Medulla oblongata (tissue), 1 donor: ENCODE measurements at regions not wholly inside any gene's neighbourhood (a gene's known extent, or its start where the extent isn't known, plus 50 kb on each side); places are given as distances from the start of the nearest gene placed in this dataset.

Experiments
- DNase-seq: peaks from one replicate; pipeline ENCODE4 v3.0.0-alpha.2; 2015; ENCODE audit errors: extremely low spot score

DNA sequence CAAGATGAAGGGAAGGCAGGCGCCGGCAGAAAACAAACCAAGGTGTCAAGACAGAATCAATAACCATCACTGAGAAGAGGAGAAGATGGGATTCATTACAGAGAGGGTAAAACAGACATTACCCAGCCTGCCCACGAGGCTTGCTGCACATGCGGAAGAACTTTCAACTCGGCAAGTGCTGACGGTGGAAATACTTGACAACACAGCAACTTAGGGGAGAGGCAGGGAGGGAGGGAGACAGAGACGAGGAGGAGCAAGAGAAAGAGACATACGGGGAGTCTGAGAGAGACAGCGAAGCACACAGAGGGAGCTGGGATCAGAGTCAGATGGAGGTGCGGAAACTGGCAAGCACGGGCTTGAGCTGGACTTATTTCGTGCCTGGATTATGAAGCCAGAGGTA is 129.3 kb upstream of the NECTIN1 start:
- no peak for DNase-seq

DNA sequence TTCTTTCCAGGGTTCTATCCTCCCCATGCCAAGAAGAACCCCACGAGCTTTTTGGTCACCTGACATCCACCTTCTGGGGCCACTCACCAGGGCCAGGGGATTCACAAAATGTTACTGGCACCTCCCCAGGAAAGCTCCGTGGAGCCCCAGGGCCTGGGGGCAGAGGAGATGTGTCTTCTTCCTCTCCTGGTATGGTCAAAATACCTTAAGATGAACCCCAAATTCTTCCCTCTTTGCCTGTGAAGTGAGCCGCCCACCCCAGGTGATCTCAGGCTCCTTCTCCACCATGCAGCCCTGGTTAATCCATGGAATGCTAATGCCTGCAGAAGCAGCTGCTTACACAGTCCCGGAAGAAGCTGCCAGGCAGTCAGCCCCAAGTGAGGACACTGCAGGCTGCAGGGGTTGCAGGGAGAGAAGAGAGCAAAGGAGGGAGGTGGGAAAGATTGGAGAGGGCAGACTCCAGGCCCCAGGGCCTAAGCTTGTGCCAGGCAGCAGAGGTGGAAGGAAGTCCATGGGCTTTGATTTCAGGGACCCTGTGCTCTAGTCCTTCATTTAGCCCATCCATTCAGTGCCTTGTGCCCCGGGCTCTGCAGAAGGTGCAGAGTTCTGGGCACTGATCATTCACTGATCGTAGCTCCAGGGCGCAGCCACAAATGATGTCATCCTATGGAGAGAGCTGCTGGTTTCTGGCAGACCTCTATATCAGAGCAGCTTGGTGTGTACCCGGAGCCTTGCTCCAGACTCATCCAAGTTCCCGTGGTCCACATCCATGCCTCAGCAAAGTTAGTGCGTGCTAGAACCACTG is 127.9 kb upstream of the NECTIN1 start:
- no peak for DNase-seq

DNA sequence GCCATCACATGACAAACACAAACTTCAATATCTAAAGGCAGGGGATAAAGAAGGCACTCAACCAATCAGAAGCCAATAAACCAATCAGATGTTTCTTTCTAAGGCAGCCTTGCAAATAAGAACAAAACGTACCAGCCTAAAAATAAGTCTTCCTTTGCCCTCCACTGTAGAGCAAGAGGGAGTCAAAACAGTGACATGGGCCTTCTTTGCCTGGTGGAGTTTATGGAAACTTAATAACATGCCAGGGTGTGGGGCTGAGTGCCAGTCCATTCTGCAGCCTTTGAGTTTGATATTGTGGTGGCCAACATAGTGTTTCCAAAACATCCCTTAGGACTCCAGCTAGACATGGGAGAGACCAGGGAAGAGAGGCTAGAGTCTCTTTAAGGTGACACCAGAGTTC is 126.1 kb upstream of the NECTIN1 start:
- no peak for DNase-seq

DNA sequence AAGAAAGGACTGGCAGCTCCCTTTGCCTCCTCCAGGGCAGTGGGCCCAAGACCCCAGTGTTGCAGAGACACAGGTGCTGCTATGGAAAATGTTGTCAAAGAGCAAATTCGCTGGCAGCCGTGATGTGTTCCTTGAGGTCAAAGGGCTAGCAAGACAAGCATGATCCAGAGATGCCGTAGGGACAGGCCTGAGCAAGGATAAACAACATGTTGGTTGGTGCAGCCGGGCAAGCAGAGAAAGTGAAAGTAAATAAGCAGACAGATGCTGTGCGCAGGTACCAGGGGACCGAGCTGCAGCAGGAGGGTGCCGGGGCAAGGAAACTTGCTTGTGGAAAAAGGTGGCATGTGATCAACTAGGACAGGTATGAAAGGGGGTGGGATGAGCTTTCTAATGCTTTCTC is 125.5 kb upstream of the NECTIN1 start:
- no peak for DNase-seq

DNA sequence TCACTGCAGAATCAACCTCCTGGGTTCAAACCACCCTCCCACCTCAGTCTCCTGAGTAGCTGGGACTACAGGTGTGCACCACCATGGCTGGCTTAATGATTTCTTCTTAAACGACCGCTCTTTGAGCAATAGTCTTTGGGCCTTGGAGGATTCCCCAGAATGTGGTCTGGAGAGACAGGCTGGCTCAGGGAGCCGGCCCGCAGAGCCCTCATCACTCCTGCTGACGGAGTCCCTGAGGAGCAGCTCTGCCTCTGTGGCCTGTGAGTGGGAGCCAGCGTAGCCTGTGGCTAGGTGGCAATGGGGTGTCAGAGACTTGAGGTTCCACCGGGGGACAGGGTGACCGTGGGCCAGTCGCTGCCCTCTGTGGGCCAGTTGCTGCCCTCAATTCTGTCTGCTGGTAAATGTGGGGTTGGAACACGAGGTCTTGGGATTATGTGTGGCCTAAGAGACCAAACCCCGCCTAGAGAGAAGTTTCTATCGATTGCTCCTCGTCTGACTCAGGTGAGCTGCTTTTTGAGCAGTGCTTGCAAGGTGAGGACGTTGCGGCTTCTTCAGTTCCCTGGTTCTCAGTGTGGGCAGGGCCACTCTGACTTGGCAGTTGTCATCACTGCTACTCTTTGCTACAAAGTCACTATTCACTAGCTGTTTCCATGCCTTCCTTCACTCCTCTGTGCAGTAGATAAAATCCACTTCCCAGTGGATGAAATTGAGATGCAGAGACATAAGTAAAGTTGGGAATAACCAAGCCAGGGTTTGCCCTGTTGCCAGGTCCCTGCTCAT is 124.8 kb upstream of the NECTIN1 start:
- peak; percentile 40 for DNase-seq

DNA sequence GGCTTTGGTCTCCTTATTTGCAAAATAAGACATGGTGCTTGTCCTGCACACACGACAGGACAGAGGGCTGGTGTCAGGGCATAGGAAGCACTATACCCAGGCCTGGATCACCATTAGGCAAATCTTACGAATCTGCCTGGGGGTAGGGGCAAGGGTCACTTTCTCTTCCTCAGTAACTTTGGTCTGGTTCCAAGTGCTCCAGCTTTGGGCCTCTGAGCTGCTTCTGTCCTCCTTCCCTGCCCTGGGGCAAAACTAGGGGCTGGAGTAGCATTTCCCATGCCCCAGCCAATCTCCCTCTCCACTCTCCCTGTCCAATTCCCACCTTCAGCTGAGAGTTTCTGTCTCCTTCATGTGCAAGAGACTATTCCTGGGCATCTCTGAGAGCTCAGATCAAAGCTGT is 123.7 kb upstream of the NECTIN1 start:
- no peak for DNase-seq

DNA sequence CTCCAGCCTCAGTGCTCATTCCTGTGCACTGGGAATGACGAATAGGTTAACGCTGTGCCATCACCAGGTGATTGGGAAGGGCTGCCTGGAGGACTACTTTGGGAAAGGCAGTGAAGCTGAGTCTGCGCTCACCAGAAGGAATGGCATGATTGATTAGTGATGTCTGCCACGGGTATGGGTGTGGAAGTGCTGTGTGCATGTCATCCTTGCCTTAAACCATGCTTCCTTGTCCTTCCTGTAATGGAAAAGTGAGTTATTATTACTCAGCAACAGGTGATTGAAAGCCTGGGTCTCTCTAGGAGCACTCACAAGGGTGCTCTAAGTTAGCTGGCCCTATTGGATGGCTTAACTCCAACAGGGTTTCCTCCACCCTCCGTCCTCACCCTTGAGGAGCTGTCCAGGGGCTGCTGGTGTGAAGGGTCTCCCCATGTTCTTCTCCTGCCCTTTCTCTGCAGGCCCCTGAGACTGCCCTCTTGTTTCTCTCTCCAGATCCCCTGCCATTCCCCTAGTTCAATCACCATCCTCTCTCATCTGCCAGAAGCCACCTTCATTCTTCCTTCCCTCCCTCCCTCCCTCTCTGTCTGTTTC is 121.9 kb upstream of the NECTIN1 start:
- no peak for DNase-seq

DNA sequence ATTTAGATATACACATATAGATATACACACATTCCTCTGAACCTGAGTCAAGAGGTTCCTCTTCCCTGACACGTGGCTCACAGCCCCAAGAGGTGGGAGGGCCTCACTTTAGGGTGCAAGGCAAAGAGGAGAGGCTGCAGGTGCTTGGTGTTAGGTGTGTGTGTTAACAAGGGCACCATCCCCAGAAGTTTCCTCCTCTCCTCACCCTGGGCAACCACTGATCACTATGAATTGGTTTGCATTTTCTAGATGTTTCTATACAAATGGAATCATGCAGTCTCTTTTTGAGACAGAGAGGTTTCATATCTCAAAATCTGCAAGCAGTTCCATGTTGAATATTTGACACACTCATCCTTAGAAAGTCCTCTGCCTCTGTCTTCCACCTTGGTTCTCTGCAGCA is 120.9 kb upstream of the NECTIN1 start:
- no peak for DNase-seq

DNA sequence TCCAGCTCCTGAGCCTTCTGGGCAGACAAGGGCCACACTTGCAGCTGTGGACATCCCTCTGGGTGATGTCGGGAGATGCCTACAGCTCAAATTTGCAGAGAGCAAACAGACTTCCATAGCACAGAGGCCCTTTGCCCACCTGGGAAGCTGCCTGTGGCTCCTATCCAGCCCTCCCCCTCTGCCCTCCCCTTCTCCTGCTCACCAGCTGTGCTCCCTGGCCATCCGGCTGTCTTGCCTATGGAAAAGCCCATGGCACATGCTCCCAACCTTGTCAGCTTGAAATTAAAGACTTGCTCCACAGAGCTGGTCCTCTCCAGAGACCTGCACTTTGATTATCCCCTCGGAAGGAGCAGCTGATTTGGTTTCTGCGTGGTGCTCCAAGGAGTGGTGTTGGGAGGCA is 118.9 kb upstream of the NECTIN1 start:
- DNase-seq = no peak

DNA sequence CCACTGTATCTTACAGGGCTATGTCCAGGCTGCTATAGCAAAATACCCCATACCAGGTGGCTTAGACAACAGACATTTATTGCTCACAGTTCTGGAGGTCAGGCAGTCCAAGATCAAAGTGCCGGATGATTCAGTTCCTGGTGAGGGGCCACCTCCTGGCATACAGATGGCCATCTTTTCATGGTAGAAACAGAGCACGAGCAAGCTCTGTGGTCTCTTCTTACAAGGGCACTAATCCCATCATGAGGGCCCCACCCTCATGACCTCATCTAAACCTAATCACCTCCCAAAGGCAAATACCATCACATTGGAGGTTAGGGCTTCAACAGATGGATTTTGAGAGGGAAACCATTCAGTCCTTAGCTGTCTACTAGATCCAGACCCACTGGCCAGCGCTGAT is 117.4 kb upstream of the NECTIN1 start:
- no peak for DNase-seq

DNA sequence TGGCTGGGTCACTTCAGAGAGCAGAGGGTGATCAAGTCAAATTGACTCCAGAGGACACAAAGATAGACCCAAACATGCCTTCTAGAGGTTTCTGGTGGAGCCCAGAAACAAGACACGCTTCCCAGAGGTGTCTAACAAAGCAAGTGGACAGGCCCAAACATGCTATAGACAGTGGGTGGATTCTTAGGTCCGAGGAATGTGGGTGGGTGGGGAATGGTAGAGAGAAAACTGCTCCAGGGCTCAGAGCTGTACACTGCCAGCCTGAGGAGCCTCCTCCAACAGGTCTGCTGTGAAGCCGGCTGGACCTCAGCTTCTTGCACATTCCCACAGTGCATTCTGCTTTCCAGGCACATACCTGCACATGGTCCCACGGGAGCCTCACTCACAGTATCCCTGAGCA is 116.8 kb upstream of the NECTIN1 start:
- DNase-seq = no peak

DNA sequence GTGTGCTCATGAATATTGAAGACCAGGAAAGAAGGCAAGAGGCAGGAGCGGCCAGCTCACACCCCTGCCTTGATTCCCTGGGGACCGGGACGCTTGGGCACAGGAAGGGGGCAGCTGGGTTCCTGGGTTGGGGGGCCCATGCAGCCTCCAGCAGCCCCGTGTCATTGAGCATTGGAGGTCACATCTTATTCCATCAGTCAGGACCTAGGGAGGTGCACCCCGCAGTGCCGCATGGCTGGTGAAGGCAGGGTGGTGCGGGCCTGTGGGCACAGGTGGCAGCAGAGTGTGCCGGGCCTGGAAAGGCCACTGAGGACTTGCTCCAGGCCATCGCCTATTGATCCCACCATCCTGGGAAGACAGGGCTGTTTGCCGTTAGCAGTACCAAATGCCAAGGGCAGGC is 116.3 kb upstream of the NECTIN1 start:
- DNase-seq = no peak

DNA sequence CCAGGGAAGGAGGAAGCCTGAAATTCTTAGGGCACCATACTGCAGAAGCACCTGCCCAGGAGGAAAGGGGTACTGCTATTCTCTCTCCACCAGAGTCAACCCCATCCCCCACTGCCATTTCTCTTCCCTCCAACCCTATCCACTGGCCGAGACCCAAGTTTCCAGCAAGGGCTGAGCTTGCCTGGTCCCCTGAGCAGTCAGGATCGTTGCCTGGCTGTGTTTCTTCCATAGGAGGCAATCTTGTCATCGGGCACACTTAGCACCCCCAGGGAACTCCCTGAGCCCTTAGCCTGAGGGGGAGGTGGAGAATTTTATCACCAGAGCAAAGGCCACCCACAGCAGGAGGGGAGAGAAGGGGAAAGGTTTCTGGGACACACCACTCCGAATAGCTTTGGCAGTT is 115.8 kb upstream of the NECTIN1 start:
- no peak for DNase-seq

DNA sequence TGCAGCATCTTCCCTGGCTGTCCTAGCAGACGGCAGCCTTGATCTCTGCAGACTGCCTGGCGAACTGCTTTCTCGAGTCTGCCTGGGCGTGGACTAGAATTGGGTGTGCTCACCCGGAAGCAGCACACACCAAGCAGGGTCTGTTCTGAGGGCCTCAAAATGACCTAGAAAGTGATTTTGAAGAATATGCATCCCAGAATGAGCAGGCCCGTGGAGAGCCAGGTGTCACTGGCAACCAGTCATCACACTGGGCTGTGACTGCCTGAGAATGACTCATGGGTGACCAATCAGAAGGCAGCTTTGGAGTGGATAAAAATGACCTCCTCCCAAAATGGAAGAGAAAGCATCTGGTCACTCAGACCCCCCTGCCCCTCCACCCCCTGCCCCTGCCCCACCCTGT is 114.9 kb upstream of the NECTIN1 start:
- no peak for DNase-seq

DNA sequence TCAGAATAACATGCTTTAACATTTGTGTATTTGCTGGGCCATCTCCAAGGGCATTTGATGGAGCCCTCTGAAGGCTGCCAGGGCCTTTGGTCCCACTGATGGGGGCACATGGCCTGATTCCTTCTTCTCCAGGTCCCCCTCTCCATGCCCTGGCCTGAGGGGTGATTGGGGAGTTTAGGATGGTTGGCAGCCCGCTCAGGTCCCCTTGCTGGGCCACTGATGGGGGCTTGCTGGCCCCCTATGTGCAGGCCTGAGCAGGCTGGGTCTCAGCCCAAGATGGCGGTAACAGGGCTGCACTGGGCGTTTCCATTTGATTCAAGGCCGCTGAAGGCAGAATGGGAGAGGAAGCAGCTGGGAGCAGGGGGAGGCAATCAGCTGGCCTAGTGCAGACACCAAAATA is 113.7 kb upstream of the NECTIN1 start:
- DNase-seq = no peak

DNA sequence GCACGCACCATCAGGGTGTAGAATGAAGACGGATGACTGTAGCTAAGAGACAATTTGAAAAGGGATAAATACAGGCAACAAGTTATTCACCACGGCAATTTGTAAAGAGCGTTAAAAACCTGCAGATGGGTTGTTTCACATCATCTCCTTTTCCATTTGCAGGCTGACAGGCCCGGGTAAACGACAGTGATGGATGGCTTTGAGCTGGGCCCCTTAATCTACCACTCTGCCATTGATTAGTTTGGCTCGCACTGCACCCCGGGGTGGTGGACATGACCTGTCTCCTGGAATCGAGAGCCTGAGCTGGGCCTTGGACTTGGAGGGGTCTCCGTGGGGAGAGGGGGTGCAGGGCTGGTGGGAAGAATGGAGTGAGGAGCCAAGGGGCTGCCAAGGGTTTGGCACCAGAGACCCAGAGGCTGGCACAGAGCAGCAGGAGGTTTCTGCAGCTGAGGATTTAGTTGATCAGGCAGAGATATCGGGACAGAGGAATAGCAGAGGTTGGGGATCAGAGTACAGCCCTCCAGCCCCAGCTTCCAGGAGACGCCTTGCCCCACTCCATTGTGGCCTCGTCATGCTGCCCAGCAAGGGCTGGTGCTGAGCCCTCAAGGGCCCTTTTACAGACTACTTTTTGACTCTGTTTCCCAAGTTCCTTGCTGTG is 110.6 kb upstream of the NECTIN1 start:
- no peak for DNase-seq

DNA sequence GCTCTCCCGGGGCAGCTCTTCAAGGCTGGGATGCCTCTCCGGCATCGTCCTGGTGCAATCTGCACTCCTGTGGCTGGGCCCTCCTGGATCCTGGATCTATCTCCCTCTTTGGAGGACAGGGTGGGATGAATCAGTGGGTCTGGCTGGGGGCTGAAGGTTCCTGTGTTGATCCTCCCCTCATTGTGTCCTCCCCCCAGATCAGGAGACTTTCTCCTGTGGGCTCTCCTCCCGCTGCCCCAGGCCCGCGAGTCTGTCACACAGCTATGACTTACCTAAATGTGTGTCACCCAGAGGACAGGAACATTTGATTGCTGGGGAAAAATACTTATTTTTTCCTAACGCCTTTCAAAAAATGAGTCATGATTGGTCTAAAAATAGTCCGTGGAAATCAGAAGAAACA is 106.8 kb upstream of the NECTIN1 start:
- no peak for DNase-seq

DNA sequence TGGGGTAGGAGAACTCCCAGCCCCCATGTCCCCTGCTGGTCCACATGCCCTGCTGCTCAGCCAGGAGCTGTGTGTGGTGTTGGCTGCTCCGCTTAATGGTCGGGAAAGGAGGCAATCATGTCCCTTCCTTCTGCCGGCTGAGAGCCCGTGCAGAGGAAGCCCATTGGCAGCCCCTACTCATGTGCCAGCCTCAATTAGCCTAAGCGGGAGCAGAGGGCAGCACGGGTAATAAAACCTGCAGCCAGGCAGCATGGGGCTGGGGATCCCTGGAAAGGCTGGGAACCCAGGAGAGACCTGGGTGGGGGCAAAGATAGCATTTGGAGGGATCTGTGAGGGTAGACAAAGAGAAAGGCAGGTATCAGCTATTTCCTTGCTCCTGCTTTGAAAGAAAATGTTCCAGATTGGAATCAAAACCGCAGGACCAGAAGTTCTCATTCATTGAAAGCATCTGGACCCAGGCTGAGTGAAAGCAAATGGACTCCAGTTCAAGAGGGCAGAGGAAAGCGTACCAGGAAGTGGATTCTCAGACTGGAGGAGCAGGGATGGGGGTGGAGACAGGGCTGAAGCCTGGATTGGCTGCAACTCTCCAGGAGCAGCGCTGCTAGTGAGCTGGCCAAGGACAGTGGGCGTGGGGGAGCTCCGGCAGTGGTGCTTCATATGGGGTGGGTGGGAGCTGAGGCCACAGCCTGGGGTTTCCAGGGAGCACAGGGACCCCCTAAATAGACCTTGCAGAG is 103.4 kb upstream of the NECTIN1 start:
- no peak for DNase-seq

DNA sequence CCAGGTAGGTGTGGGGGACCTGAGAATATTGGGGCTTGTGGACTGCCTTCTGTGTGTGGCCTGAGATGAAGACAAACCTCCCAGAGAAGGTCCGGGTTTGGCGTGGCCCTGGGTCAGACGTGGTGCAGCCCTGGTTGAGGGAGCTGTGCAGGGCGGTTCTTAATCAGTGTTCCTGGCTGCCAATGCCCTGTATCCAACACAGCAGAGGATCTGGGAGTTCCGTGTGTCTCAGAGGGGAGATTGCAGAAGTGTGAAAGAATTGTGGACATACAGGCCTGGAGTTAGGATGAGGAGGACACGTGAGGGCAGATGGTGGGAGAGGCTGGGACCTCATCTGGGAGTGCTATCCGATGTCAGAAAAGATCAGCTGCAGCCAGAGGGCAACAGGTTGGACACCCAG is 102.0 kb upstream of the NECTIN1 start:
- DNase-seq = no peak

DNA sequence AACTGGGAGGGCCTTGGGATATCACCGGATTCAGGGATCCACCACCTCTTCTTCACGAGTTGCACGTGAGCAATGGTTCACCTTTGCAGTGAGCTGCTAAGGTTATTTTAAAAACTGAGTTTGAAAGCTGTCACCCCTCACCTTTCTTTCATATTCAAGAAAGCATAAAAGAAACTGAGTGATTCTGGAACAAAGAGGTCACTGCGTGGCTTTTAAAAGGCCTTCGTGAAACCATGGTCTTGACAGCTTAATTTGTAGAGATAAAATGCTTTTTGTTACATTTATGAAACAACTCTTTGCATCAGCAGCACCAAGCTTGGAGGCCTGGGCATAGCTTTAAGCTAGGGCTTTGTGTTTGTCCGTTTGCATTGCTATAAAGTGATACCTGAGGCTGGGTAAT is 101.4 kb upstream of the NECTIN1 start:
- no peak for DNase-seq

DNA sequence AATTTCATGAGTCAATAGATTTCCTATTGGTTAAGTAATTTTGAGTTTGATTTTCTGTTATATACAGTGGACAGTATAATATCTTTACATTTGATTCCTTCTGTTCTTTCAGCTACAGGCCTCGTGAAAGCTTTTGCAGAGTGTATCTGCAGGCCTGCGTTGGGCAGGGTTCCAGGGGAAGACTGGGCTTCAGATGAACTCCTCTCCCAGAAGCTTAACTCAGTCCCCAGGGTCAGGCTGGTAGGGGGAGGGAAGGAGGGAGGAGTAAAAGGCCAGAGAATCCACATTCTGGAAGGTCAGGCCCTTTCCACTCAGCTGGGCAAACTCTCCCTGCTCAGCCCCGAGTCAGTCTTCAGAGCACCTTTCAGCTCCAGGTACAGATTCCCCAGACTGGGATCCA is 100.4 kb upstream of the NECTIN1 start:
- no peak for DNase-seq

DNA sequence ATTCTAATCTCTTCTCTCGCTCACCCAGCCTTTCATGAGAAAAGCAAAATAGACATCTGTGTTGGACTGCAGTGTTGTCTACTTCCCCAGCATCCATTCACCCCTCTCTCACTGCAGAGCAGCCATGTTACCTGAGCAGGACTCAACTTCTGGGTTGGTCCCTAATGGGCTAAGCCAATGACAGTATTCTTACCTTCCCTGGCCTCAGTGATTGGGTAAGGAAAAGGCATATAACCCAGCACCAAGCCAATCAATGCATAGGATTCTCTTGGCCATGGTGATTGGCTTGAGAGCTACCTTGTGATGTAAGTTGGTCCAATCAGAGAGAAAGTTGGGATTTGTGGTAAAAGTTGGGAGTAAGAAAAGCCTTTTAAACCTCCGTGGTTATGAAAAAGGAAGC is 99.8 kb upstream of the NECTIN1 start:
- no peak for DNase-seq
